ENCODE measurements at regions not wholly inside any gene's neighbourhood (a gene's known extent, or its start where the extent isn't known, plus 50 kb on each side); places are given as distances from the start of the nearest gene placed in this dataset.

DNA sequence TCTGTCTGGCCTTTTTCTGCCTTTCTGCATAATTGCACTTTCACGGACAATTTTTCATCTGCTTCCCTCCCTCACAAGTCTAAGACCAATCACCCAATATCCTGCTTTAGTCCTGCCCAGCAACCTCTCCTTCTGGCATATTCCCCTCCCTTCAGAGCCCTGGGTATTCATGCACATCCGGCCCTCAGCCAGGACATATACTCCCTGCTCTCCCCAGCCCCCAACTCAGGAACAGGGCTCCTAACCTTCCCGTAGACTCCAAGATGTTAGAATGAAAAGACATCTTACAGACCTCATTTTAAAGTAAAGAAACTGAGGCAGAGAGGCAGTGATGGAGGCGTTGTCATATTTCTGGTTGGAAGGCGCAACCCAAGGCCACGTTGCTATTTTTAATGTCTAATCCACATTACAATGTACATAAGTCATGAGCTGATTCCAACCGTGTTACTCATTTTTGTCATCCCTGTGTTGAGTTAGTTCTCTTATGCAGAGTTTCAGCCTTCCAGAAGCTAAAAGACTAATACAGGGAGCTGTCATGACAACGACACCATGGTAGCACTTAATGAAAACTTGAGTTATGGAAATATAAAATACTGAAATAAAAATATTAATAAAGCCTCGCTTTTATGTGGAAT is 209.2 kb downstream of the TSHZ3 start:
- TF ChIP-seq, protein P1, sequence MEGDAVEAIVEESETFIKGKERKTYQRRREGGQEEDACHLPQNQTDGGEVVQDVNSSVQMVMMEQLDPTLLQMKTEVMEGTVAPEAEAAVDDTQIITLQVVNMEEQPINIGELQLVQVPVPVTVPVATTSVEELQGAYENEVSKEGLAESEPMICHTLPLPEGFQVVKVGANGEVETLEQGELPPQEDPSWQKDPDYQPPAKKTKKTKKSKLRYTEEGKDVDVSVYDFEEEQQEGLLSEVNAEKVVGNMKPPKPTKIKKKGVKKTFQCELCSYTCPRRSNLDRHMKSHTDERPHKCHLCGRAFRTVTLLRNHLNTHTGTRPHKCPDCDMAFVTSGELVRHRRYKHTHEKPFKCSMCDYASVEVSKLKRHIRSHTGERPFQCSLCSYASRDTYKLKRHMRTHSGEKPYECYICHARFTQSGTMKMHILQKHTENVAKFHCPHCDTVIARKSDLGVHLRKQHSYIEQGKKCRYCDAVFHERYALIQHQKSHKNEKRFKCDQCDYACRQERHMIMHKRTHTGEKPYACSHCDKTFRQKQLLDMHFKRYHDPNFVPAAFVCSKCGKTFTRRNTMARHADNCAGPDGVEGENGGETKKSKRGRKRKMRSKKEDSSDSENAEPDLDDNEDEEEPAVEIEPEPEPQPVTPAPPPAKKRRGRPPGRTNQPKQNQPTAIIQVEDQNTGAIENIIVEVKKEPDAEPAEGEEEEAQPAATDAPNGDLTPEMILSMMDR (conservative IDR thresholded peaks at IDR 0.05; ENCODE audit: low read depth, low read length), result no peak

DNA sequence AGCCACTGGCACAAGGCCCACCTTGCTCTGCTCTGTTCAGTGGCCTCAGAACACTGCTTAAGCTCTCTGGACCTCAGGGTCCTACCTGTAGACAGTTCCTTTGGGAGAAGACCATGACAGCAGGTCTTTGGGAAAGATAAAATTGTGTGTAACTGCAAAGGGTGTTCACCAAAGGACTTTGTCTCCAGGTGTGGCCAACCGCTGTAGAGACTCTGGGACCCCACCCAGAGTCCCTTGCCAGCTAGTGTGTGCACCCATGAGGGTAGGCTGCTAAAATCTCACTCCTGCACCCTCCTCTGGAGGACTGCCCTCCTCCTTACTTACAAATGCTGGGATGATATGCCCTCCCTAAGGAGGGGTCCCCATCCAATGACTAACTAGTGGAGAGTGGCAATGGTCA is 211.2 kb downstream of the TSHZ3 start:
- H3K4me3 ChIP-seq (ENCODE audit: low read length), result no peak overlapping the region
- TF ChIP-seq, protein P1 (conservative IDR thresholded peaks at IDR 0.05; ENCODE audit: low read depth, low read length), result no peak
- no peak for DNase-seq (ENCODE audit: low read depth)

More for the DNA sequence above, 209.2 kb downstream of the TSHZ3 start:
- DNase-seq (ENCODE audit: low read depth), result peak; percentile 74
- H3K4me3 ChIP-seq (ENCODE audit: low read length), result no peak overlapping the region

DNA sequence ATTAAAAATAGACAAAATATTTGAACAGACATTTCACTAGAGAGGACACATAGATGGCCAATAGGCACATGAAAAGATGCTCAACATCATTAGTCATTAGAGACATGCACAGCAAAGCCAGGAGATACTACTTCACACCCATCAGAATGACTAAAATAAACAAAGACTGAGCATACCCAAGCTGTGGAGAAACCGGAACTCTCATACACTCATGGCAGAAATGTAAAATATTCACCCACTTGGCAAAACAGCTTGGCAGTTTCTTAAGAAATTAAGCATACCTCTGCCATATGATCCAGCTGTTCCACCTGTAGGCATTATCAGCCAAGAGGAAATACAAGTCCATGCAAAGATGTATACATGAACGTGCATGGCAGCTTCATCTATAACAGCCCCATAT is 213.4 kb downstream of the TSHZ3 start:
- TF ChIP-seq, protein P1 (conservative IDR thresholded peaks at IDR 0.05; ENCODE audit: low read depth, low read length), result no peak
- no peak for DNase-seq (ENCODE audit: low read depth)
- no peak overlapping the region for H3K4me3 ChIP-seq (ENCODE audit: low read length)

DNA sequence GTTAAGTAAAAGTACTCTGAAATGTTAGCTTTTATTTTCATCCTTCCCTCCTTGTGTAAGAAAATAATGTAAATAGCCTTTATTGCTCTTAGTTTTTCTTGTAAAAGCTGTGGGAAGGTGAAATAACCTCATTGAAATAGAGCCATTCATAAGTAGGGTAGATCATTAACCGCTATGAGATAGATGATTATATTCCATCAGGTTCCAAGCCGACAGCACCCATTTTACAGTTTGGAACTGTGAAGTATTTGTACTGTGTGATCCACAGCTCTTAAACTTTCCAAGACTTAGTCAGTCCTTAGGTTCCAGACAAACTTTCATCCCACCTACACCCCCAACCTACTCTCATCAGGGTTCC is 216.5 kb downstream of the TSHZ3 start:
- no peak for DNase-seq (ENCODE audit: low read depth)
- TF ChIP-seq, protein P1 (conservative IDR thresholded peaks at IDR 0.05; ENCODE audit: low read depth, low read length), result no peak
- no peak overlapping the region for H3K4me3 ChIP-seq (ENCODE audit: low read length)

DNA sequence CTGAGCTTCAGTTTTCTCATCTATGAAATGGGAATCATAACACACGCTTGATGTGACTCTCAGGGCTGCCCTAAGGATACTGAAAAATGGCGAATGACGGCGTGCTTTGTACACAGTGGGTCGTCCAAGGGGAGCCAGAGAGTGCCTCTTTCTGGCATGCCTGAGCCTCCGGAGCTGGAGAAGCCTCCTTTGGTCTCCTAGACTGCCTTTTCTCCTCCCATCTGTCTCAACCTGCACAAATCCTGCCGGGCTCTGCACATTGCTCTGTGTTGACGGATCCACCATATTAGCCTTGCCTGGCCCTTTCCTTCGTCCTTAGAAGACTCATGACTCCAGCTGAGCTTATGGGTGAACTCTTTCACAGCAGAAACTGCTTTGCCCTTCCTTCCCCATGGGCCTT is 220.9 kb downstream of the TSHZ3 start:
- DNase-seq (ENCODE audit: low read depth), result no peak
- TF ChIP-seq, protein P1 (conservative IDR thresholded peaks at IDR 0.05; ENCODE audit: low read depth, low read length), result no peak

DNA sequence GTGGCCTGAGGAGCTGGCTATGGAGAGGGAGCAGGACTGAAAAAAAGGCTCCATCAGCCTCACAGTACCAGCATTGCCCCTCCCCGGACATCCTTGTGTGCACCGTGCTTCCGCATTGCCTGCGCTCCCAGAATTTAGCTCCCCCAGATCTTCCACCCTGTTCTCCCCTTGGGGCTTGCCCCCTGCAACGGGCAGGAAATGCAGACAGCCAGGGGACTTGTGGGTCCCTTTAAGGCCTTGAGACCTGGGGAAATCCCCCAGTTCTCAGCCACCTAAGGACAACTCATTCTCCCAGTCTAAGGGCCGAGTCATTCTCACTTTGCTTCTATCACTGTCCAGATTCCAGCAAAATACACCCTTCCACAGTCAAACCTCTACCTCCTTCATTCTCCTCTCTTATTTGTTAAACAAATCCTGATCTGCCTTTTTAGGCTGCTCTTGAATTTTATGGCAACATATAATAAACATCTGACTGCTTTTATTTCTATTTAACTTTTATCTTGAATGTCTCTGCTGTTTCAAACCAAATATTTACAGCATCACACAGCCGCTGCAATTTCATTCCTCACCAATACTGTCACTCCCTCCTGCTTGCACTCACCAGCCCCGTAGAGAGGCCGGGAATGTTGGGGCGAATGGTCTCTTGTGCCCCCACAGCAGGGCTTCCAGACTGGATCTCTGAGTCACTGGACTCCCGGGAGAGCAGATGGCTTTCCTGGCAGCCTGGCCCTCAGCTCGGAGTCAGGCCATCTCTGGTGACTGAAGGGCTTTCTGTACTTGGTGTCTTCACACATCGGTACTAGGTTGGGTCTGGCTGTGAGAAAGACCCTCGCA is 221.9 kb downstream of the TSHZ3 start:
- TF ChIP-seq, protein P1 (conservative IDR thresholded peaks at IDR 0.05; ENCODE audit: low read depth, low read length), result no peak
- no peak for DNase-seq (ENCODE audit: low read depth)
- H3K4me3 ChIP-seq (ENCODE audit: low read length), result no peak overlapping the region

More for the DNA sequence above, 220.9 kb downstream of the TSHZ3 start:
- no peak overlapping the region for H3K4me3 ChIP-seq (ENCODE audit: low read length)

DNA sequence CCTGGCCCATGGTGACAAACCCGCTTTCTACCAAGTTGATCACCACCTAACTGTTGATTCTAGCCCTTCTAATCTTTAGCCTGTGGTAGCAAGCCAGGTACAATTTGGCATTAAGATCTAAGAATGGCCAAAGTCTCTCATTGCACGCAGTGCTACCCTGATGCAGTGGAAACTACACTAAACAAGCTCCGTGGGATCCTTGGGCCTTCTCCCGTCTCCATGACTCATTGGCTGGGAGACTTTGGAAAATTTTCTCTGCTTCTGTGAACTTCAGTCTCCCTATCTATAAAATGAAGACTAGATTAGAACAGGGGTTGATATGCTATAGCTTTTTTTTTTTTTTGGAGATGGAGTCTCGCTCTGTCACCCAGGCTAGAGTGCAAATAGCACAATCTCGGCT is 223.0 kb downstream of the TSHZ3 start:
- TF ChIP-seq, protein P1 (conservative IDR thresholded peaks at IDR 0.05; ENCODE audit: low read depth, low read length), result no peak
- no peak for DNase-seq (ENCODE audit: low read depth)
- H3K4me3 ChIP-seq (ENCODE audit: low read length), result no peak overlapping the region
